GM18498 (cell line): ENCODE measurements at regions not wholly inside any gene's neighbourhood (a gene's known extent, or its start where the extent isn't known, plus 50 kb on each side); places are given as distances from the start of the nearest gene placed in this dataset.
"Not testable (repeated sequence)": the region's sequence is repeated elsewhere in the genome, so short reads cannot be mapped to it uniquely, and the experiment has no call there.

ENCODE experiments used
- ATAC-seq: cut with Tn5 transposase; IDR thresholded peaks from one replicate; pipeline ENCODE4 v1.9.1; 2021; ENCODE audit warnings: mild to moderate bottlenecking, moderate library complexity; ENCODE audit not compliant: unreplicated experiment

- ATAC-seq, result no peak
Measured at GRCh38 chr2:31739161-31739560, 158.4 kb upstream of the SRD5A2 start.

DNA sequence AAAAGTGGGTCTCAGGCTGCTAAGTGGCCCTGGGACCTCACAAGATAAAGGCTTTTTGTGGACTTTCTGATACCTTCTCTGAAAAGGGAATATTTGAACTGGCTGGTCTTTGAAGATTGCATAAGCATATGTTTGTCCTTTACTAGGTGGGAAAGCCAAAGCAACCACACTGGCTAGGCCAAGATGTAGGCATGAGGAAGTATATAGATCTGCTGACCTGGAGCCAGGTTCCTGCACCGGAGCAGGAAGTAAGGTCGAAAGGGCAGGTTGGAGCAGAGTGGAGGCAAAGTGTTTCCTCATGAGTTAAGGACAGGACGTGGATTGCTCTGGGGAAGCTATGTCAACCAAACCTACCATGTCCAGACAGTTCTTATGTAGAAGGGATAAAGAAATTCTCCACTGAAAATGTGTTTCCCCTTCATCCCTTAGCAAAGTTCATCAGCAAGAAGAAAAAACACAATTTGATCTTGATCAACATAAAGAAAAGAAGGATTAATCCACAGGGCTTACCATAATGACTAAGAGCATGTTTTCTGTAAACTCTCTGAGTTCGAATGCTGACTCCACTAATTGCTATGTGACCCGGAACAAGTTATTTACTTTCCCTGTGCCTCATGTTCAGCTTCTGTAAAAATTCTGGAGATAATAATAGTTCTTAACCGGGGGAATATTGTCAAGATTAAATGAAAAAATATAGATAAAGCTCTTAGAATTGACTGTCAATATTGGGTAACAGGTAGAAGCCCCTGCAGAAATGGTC, 156.1 kb upstream of the SRD5A2 start:
- ATAC-seq, result no peak

DNA sequence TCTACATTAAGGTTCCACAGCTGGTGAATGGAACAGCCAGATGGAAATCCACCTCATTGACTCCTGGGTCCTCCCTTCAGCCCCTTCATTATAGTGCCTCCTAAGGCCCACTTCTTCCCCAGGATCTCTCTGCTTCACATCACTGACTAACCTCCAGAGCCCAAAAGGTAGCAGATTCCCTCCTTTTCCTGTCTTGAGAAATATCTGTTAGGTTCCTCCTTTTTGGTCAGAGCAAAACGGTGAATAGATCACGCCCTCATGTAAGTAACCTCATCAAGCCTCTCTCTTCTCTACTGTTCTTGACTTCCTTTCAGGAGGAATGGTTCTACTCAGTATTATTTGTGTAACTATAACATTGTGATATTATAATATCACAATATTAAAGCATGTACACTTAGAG, 155.0 kb upstream of the SRD5A2 start:
- no peak for ATAC-seq

DNA sequence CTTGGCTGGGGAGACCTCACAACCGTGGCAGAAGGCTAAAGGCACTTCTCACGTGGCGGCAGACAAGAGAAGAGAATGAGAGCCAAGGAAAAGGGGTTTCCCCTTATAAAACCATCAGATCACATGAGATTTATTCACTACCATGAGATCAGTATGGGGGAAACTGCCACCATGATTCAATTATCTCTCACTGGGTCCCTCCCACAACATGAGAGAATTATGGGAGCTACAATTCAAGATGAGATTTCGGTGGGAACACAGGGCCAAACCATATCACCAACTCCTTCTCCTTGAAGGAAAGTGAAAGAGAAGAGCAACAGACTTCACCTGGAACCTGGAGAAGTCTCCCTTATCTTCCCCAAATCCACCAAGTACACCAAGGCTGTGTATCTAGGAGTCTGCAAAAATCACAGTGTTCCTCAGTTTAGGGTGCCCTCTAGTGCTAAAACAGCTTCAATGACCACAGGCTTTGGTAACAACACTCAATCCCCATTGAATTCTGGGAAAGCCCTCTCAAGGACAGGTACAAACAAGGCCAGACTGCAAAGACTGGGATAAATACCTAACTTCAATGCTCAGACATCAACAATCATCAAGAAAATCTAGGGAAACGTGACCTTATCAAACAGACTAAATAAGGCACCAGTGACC, 148.8 kb upstream of the SRD5A2 start:
- no peak for ATAC-seq

DNA sequence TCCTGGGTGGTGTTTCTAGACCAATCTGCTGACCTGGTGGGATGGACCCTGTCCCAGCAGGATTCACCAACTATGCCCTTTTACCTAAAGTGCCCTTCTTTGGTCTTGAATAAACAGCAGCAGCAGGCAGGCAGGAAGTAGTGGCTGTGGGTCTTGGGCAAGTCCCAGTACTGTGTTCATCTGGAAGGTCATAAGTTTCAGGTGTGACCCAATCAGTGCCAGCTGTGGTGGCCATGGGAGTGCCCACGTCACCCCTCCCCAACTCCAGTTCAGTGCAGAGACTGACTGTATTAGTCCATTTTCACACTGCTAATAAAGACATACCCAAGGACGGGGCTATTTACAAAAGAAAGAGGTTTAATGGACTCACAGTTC, 148.3 kb upstream of the SRD5A2 start:
- no peak for ATAC-seq

DNA sequence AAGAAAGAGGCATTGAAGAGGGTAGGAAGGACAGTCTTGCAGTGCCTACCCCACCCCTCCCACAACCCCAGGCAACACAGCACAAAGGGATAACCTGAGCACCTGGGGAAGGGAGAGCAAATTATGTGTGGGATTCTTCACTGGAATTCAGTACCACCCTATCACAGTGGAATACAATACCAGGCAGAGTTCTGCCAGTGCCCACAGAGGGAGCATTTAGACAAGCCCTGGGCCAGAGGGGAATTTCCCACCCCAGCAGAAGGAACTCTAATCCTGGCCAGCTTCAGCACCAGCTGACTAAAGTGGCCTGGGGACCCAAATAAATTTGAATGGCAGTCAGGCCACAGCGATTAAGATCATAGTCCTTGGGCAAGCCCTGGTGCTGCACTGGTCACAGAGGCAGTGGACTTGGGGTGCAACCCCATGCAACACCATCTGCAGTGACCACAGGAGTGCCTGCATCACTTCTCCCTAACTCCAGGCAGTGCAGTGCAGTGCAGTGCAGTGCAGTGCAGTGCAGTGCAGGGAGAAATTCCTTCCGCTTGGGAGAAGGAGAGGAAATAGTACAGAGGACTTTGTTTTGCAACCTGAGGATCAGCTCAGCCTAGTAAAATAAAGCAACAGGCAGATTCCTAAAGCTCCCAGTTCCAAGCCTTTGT, 147.8 kb upstream of the SRD5A2 start:
- ATAC-seq, result no peak

DNA sequence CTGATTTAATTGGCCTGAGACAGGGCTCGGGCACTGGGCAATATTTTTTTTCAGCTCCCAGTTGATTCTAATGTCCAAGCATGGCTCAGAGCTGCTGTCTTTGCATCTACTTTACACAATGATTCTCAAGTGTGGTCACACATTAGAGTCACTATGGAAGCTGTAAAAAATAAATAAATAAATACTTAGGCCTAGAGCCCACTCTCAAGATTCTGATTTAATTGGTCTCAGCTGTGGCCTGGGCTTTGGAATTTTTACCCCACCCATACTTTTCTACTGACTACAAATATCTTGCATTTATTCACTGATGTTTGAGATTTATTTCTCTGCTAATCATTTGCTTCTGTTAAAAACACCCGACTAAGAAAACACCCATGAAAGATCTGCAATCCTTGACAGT, 145.7 kb upstream of the SRD5A2 start:
- ATAC-seq, result no peak

DNA sequence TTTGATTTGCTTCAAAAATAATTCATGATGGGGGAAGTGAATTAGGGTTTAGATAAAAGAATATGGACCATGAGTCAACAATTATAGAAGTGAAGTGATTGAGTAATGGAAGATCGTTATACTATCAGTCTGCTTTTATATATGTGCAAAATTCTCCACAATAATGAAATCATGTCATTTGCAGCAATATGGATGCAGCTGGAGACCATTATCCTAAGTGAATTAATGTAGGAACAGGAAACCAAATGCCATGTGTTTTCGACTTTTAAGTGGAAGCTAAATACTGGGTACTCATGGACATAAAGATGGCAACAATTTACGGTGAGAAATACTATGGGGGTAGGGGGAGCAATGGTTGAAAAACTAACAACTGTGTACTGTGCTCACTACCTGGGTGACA, 144.7 kb upstream of the SRD5A2 start:
- no peak for ATAC-seq

DNA sequence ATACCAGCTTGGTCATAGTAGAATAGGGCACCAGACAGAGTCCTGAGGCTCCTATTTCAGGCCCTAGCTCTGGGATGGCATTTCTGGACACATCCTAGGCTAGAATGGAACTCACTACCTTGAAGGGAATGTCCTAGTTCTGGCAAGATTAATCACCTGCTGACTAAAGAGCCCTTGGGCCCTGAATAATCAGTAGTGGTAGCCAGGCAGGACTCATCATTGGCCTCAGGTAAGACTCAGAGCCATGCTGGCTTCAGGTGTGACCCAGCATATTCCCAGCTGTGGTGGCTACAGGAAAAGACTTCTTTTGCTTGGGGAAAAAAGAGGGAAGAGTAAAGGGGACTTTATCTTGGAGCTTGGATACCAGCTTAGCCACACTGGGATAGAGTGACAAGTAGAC, 131.0 kb upstream of the SRD5A2 start:
- no peak for ATAC-seq

DNA sequence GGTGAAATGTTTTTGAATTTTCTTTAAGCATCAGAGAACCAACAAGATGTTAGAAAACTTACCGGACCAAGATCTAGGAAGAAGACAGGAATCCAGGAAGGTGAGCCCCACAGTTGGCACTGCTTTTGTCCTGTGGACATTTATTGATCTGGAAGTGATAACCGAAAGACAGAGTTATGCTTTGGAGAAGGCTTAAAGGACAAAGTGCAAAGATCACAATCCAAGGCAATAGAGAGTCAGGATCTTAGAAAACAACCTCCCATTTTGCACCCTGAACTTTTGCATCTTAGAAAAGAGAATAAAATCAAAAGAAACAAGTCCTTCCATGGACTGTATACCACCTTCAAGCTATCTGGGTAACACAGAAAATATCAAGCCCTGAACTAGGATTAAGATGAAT, 129.4 kb upstream of the SRD5A2 start:
- ATAC-seq, result no peak

- ATAC-seq, result no peak
Measured at GRCh38 chr2:31707992-31708391, 127.3 kb upstream of the SRD5A2 start.

DNA sequence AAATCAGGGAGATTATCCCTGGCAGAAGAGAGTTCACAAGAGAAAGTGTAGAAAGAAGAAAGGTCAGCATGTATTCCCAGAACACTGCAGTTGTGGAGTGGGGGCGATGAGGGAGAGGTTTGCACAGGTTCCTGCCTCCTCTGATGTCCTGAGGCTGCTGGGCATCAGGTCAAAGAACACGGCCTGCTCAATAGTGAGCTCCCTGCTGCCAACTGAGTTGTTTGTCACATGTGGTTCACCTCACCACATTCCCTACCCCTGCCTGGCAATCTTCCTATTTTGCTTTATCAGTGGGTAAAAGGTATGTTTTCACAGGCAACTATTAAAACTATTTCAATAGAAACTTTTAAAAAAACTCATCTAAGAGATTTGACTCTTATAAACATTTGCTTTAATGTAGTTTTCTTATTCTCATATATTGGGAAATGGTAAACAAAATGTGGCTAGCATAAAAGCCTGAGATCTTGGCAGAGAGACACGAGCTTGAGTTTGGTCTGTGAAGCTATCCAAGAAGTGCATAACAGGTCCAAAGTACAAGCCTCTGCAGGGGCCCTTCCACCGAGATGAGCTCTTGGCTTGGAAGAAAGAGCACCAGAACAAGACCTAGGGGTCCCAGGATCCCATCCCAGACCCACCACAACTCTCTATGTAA, 123.9 kb upstream of the SRD5A2 start:
- ATAC-seq, result no peak

DNA sequence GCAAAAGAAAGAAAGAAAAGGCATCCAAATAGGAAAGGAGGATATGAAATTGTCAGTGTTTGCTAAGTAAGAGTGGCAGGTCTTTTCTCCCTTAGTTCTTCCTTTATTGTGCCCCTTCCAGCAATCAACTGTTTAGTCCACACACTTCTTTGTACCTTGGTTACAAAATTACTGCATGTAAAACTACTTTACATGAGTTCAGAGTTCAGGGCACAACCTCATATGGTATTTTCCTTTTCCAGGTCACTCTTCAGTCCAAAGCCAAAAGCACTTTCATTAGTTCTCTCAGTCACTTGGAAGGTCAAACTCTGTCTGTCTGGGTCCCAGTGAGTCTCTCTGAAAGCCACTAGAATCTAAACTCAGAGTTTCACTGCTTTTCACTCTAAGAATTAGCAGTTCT, 122.5 kb upstream of the SRD5A2 start:
- no peak for ATAC-seq

- ATAC-seq, result no peak
Measured at GRCh38 chr2:31698722-31699121, 118.0 kb upstream of the SRD5A2 start.

- no peak for ATAC-seq
Measured at GRCh38 chr2:31696068-31696467, 115.3 kb upstream of the SRD5A2 start.

DNA sequence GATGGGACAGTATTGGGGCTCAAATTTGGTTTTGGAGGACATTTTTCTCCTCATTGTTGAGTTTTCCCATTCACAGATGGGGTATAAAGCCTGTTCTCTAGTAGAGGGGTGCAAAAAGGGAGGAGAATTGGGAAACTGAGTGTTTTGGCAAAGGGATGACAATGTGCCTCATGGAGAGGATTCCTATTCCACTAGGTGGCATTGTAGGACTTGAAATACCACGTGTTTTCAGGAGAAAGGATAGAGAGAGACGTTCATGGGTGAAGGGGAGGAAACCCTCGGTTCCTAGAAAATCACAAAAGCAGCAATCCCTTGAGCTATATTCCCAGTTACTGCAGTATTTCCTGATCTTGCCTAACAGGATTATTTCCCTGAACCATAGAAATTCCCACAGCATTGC, 113.7 kb upstream of the SRD5A2 start:
- no peak for ATAC-seq

DNA sequence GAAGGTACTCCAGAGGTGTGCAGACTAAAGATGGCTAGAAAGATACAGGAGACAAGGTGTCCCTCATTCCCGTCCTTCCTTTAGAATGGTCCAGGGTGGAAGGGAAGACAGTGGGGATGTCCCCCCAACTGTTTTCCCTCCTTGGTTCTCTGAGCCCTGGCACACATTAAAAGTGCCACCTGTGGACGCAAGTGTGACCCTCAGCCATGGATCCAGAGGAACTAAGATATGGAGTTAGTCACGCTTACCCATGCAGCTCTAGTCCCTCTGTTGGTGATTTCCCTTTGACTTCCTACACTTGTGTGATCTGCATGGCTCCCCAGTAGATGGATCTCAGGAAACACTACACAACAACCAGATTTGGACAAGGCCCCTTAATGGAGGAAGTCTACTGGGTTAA, 113.1 kb upstream of the SRD5A2 start:
- no peak for ATAC-seq

DNA sequence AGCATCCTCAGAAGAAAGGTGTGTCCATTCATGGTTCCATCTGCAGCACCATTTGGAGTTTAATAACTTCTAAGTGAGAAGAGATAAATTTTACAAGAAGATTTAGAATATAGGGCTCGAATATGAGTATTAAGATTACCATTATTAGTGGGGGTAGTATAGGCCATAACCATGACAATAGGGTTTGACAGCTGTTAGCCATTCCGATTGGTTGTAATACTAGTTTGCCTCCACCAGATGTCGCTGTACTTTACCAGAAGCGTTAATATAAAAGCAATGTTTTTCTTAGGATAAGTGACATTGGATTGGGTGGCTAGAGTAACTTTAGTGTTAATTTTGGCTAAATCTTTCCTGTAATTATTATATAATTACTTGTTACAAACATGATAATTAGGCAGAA, 107.5 kb upstream of the SRD5A2 start:
- ATAC-seq, result no peak

GRCh38 chr2:31683506-31683905, 102.8 kb upstream of the SRD5A2 start:
- ATAC-seq, result not testable (repeated sequence)

- no peak for ATAC-seq
Measured at GRCh38 chr2:31675485-31675901, 94.8 kb upstream of the SRD5A2 start.

DNA sequence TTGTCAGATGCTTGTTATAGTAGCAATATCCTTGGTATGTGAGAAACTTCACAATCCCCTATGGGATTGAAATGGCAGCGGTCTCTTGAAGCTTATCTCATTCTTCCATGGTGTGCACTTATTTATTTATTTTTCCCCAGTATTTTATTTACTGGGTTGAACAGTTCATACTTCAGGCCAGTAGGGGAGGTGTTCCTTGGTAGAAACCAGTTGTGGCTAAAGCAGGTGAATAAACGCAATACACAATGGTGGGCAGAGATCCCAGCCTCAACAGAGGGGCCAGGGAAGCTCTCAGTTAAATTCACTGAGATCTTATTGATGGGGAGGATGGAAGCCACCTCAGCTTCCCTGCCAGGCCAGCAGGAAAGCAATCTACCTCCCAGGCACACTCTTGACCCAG, 93.7 kb upstream of the SRD5A2 start:
- ATAC-seq, result no peak

DNA sequence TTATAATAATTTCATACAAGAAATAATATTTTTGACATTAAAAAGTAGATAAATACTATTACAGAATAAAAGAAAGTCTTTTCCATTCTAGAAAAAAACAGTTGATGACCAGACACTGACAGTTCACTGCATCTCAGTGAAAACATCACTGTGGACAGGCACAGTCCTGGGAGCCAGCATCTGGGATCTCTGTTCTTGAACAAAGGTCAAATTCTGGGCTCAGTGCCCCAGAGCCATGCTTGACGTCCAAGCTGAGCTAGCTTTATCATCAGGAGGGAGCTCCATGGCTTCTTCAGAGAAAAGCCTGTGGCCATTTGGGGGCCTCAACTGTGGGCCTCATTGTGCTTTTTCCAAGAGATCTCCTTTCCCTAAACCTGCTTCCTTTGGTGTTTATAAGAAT, 86.1 kb upstream of the SRD5A2 start:
- no peak for ATAC-seq
